ENCODE measurements at regions not wholly inside any gene's neighbourhood (a gene's known extent, or its start where the extent isn't known, plus 50 kb on each side); places are given as distances from the start of the nearest gene placed in this dataset.

DNA sequence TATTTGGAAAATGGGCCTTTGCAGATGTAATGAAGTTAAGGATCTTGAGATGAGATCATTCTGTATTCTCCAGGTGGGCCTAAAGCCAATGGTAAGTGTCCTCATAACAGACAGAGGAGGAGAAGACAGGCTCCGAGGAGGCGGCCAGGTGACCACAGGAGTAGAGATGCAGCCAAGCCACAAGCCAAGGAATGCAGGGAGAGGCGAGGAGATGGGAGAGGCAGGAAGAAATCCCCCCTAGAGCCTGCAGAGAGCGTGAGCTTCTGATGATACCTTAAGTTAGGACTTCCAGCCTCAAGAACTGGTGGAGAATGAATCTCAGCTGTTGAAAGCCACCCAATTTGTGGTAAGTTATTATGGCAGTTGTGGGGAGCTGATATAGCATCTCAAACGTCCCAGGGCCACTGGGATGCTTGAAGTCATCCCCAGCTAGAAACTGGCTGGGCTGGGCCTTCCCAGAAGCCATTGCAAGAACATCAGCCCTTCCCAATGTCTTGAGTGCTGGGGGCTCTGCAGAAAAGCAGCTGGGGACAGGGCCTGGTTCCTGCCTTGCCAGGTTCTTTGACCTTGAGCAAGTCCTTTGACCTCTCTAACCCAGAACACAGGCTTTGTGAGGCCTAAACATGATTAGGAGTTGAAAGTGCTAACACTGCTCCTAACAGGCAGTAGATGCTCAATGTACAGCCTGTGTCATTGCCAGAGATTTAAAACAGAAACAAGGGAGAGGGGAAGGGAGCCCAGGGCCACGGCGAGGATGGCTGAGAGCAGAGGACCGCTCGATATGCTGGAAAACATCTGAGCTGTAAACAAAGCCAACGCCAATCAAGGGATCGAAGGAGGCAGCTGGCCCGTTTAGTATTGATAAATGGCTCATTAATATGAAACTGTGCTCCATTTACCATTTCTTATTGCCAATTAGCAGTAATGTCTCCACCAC is 632.3 kb downstream of the TBC1D22A start:
- ATAC-seq, result no peak
- no peak for TF ChIP-seq ZNF8 (CRISPR knock-in tag; IDR thresholded peaks at IDR 0.05)
- no peak for TF ChIP-seq OSR1 (CRISPR knock-in tag; IDR thresholded peaks at IDR 0.05)
- TF ChIP-seq, protein P1, sequence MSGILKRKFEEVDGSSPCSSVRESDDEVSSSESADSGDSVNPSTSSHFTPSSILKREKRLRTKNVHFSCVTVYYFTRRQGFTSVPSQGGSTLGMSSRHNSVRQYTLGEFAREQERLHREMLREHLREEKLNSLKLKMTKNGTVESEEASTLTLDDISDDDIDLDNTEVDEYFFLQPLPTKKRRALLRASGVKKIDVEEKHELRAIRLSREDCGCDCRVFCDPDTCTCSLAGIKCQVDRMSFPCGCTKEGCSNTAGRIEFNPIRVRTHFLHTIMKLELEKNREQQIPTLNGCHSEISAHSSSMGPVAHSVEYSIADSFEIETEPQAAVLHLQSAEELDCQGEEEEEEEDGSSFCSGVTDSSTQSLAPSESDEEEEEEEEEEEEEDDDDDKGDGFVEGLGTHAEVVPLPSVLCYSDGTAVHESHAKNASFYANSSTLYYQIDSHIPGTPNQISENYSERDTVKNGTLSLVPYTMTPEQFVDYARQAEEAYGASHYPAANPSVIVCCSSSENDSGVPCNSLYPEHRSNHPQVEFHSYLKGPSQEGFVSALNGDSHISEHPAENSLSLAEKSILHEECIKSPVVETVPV (CRISPR knock-in tag; IDR thresholded peaks at IDR 0.05), result no peak
- TF ChIP-seq TCF4 (CRISPR knock-in tag; IDR thresholded peaks at IDR 0.05; ENCODE audit: borderline replicate concordance), result no peak
- no peak for TF ChIP-seq SNAI2 (CRISPR knock-in tag; IDR thresholded peaks at IDR 0.05)
- no peak for TF ChIP-seq RARB (CRISPR knock-in tag; IDR thresholded peaks at IDR 0.05)
- TF ChIP-seq TOX (CRISPR knock-in tag; IDR thresholded peaks at IDR 0.05; ENCODE audit: borderline replicate concordance), result no peak
- TF ChIP-seq ZNF565 (CRISPR knock-in tag; conservative IDR thresholded peaks at IDR 0.05; ENCODE audit: low read depth), result no peak
- TF ChIP-seq, protein P2, sequence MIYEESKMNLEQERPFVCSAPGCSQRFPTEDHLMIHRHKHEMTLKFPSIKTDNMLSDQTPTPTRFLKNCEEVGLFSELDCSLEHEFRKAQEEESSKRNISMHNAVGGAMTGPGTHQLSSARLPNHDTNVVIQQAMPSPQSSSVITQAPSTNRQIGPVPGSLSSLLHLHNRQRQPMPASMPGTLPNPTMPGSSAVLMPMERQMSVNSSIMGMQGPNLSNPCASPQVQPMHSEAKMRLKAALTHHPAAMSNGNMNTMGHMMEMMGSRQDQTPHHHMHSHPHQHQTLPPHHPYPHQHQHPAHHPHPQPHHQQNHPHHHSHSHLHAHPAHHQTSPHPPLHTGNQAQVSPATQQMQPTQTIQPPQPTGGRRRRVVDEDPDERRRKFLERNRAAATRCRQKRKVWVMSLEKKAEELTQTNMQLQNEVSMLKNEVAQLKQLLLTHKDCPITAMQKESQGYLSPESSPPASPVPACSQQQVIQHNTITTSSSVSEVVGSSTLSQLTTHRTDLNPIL (CRISPR knock-in tag; IDR thresholded peaks at IDR 0.05; ENCODE audit: low read depth), result no peak
- TF ChIP-seq BACH2 (CRISPR knock-in tag; IDR thresholded peaks at IDR 0.05; ENCODE audit: borderline replicate concordance), result no peak
- TF ChIP-seq ARNTL (CRISPR knock-in tag; IDR thresholded peaks at IDR 0.05; ENCODE audit: borderline replicate concordance, low read depth), result no peak
- TF ChIP-seq, protein P3, sequence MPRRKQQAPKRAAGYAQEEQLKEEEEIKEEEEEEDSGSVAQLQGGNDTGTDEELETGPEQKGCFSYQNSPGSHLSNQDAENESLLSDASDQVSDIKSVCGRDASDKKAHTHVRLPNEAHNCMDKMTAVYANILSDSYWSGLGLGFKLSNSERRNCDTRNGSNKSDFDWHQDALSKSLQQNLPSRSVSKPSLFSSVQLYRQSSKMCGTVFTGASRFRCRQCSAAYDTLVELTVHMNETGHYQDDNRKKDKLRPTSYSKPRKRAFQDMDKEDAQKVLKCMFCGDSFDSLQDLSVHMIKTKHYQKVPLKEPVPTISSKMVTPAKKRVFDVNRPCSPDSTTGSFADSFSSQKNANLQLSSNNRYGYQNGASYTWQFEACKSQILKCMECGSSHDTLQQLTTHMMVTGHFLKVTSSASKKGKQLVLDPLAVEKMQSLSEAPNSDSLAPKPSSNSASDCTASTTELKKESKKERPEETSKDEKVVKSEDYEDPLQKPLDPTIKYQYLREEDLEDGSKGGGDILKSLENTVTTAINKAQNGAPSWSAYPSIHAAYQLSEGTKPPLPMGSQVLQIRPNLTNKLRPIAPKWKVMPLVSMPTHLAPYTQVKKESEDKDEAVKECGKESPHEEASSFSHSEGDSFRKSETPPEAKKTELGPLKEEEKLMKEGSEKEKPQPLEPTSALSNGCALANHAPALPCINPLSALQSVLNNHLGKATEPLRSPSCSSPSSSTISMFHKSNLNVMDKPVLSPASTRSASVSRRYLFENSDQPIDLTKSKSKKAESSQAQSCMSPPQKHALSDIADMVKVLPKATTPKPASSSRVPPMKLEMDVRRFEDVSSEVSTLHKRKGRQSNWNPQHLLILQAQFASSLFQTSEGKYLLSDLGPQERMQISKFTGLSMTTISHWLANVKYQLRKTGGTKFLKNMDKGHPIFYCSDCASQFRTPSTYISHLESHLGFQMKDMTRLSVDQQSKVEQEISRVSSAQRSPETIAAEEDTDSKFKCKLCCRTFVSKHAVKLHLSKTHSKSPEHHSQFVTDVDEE (CRISPR knock-in tag; IDR thresholded peaks at IDR 0.05), result no peak
- no peak for TF ChIP-seq ZNF70 (CRISPR knock-in tag; IDR thresholded peaks at IDR 0.05)
- no peak for TF ChIP-seq GLIS3 (CRISPR knock-in tag; IDR thresholded peaks at IDR 0.05)
- no peak for TF ChIP-seq ZC3H10 (CRISPR knock-in tag; IDR thresholded peaks at IDR 0.05)
- TF ChIP-seq ZFP30 (CRISPR knock-in tag; IDR thresholded peaks at IDR 0.05), result no peak

DNA sequence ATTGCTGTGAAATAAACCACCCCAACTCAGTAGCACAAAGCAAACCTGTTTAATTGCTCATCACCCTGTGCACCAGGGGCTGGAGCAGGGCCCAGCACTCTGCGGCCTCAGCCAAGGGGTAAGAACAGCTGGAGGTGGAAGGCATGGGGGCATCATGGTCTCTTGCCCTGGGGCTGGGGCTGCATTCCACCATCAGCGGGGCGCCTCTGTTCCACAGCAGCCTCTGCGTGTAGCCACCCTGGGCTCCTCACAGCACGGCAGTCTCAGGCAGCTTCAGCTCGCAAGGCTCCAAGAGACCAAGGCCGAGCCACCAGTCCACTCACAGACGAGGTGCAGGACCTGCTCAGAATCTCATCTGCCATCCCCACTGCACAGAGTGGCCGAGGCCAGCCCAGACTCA is 630.7 kb downstream of the TBC1D22A start:
- no peak for TF ChIP-seq RARB (CRISPR knock-in tag; IDR thresholded peaks at IDR 0.05)
- TF ChIP-seq, protein P4, sequence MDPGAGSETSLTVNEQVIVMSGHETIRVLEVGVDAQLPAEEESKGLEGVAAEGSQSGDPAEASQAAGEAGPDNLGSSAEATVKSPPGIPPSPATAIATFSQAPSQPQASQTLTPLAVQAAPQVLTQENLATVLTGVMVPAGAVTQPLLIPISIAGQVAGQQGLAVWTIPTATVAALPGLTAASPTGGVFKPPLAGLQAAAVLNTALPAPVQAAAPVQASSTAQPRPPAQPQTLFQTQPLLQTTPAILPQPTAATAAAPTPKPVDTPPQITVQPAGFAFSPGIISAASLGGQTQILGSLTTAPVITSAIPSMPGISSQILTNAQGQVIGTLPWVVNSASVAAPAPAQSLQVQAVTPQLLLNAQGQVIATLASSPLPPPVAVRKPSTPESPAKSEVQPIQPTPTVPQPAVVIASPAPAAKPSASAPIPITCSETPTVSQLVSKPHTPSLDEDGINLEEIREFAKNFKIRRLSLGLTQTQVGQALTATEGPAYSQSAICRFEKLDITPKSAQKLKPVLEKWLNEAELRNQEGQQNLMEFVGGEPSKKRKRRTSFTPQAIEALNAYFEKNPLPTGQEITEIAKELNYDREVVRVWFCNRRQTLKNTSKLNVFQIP (CRISPR knock-in tag; IDR thresholded peaks at IDR 0.05; ENCODE audit: borderline replicate concordance, low read depth), result no peak
- TF ChIP-seq ZNF70 (CRISPR knock-in tag; IDR thresholded peaks at IDR 0.05), result no peak
- no peak for TF ChIP-seq PPARA (CRISPR knock-in tag; IDR thresholded peaks at IDR 0.05; ENCODE audit: borderline replicate concordance)
- no peak for TF ChIP-seq CSDC2 (CRISPR knock-in tag; IDR thresholded peaks at IDR 0.05)
- TF ChIP-seq ARNTL (CRISPR knock-in tag; IDR thresholded peaks at IDR 0.05; ENCODE audit: borderline replicate concordance, low read depth), result no peak
- TF ChIP-seq TCF4 (CRISPR knock-in tag; IDR thresholded peaks at IDR 0.05; ENCODE audit: borderline replicate concordance), result no peak
- TF ChIP-seq, protein P1 (CRISPR knock-in tag; IDR thresholded peaks at IDR 0.05), result no peak
- TF ChIP-seq ZFP3 (CRISPR knock-in tag; IDR thresholded peaks at IDR 0.05), result no peak
- no peak for TF ChIP-seq ZFP30 (CRISPR knock-in tag; IDR thresholded peaks at IDR 0.05)
- no peak for TF ChIP-seq BACH2 (CRISPR knock-in tag; IDR thresholded peaks at IDR 0.05; ENCODE audit: borderline replicate concordance)
- no peak for TF ChIP-seq ISL1 (CRISPR knock-in tag; IDR thresholded peaks at IDR 0.05)

More for the DNA sequence above, 630.7 kb downstream of the TBC1D22A start:
- no peak for ATAC-seq

Measured in SK-N-SH treated with all-trans-retinoic acid at 6 μM for 48 hours (cell line).